Activated T-cell treated with anti-CD3 and anti-CD28 coated beads, Interleukin-2, amount 50 U/mL, for 24 hours (primary cell): ENCODE measurements at regions not wholly inside any gene's neighbourhood (a gene's known extent, or its start where the extent isn't known, plus 50 kb on each side); places are given as distances from the start of the nearest gene placed in this dataset.
"Not testable (repeated sequence)": the region's sequence is repeated elsewhere in the genome, so short reads cannot be mapped to it uniquely, and the experiment has no call there.

Experiments used
- DNase-seq: peaks from one replicate; pipeline ENCODE4 v3.0.0-alpha.2; 2020
- H3K27ac Mint-ChIP-seq: 2 replicates; pipeline ENCODE4 v1.8.0; 2020; ENCODE audit warnings: mild to moderate bottlenecking, mixed read lengths
- H3K27me3 Mint-ChIP-seq: 2 replicates; pipeline ENCODE4 v1.8.0; 2020; ENCODE audit warnings: mixed read lengths
- H3K36me3 Mint-ChIP-seq: 2 replicates; pipeline ENCODE4 v1.8.0; 2020; ENCODE audit warnings: low read depth, mixed read lengths
- H3K4me1 Mint-ChIP-seq: 2 replicates; pipeline ENCODE4 v1.8.0; 2020; ENCODE audit warnings: low read depth, mixed read lengths
- H3K4me3 Mint-ChIP-seq: 2 replicates; pipeline ENCODE4 v1.8.0; 2020; ENCODE audit warnings: mild to moderate bottlenecking, moderate library complexity, mixed read lengths
- H3K9me3 Mint-ChIP-seq: 2 replicates; pipeline ENCODE4 v1.8.0; 2020; ENCODE audit warnings: mixed read lengths

DNA sequence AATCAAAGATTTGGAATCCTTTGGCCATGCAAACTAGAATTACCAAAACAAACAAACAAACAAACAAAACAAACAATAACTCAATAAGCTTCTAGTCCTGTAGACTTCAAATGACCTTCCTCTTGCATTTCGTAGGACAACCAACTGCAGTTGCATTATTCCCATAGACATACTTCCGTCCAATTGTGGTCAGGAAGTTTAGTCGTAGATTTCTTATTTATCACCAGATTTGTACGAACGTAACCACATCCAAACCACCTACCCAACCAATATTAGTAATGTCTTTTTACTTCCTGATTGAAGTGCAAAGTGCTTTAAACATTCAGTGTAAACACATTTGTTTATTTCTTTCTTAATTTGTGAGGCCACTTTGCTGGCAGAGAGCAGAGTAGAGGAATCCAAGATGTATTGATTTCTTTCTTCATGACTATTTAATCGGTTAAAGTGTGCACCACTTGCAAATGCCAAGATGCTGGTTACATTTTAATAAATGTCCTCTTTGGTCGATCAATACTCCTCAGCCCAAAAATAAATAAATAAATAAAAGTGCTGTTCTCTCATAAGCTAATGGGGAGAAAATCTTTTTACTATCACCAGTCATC is 1745.6 kb upstream of the CELF4 start:
- Mint-ChIP-seq H3K27me3 (no peaks in the 10 kb centered on the region), H3K9me3 (peaks cover 18% of the 10 kb centered on the region), H3K27ac (no peak overlapping the region), H3K36me3 (no peaks in the 10 kb centered on the region), H3K4me3 (no peak overlapping the region), H3K4me1 (no peaks in the 10 kb centered on the region)
- DNase-seq, result no peak

DNA sequence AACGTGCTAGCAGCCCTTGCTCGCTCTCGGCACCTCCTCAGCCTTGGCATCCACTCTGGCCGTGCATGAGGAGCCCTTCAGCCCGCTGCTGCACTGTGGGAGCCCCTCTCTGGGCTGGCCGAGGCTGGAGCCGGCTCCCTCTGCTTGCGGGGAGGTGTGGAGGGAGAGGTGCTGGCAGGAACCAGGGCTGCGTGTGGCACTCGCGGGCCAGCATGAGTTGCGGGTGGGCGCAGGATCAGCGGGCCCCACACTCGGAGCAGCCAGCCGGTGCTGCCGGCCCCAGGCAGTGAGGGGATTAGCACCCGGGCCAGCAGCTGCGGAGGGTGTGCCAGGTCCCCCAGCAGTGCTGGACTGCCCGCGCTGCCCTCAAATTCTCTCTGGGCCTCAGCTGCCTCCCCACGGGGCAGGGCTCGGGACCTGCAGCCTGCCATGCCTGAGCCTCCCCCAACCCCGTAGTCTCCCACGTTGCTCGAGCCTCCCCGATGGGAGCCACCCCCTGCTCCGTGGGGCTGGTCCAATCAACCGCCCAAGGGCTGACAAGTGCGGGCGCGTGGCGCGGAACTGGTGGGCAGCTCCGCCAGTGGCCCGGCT is 1743.4 kb upstream of the CELF4 start:
- DNase-seq, H3K27me3 Mint-ChIP-seq, H3K27ac Mint-ChIP-seq, H3K4me3 Mint-ChIP-seq, H3K36me3 Mint-ChIP-seq, H3K4me1 Mint-ChIP-seq: not testable (repeated sequence)
- H3K9me3 Mint-ChIP-seq, result peaks cover 16% of the 10 kb centered on the region

DNA sequence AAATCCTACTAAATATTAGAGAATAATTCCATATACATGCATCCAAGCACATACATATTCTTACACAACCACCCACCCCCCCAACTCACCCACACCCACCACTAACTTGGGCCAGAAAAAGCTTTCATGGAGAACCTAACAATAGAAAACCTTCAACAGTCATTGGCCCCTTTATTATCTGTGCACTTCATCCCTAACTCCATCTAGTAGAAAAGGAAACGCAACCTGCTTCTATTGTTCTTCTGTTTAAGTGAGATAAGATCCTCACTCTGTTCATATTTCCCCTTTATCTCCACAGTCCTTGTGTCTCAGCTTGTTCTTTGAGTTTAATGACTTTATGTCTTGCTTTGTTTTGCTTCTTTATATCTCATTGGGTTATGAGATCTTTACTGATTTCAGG is 1740.2 kb upstream of the CELF4 start:
- no peak for DNase-seq
- peaks cover 12% of the 10 kb centered on the region for H3K9me3 Mint-ChIP-seq
- H3K36me3 Mint-ChIP-seq, result no peaks in the 10 kb centered on the region
- no peak overlapping the region for H3K4me3 Mint-ChIP-seq
- no peak overlapping the region for H3K27ac Mint-ChIP-seq
- H3K4me1 Mint-ChIP-seq, result no peaks in the 10 kb centered on the region
- H3K27me3 Mint-ChIP-seq, result no peaks in the 10 kb centered on the region

DNA sequence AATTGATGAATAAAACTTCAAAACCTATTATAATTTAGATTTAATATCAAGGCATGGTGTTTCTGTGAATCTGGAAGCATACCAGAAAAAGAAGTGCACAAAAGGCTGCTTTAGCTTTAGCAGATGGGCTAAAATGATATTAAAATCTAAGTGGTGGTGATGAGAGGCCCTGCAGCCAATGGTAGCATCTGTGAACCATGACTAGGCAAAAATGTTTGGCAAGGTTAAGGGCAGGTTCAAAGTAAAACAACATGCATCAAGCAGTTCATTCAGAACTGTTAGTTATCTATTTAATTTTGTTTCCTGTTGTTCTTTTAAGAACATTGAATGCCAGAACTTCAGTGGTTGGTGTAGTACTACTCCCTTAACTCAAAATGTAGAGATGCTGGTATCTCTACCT is 1736.9 kb upstream of the CELF4 start:
- no peaks in the 10 kb centered on the region for H3K27me3 Mint-ChIP-seq
- no peaks in the 10 kb centered on the region for H3K4me1 Mint-ChIP-seq
- peaks cover 8% of the 10 kb centered on the region for H3K9me3 Mint-ChIP-seq
- no peak overlapping the region for H3K4me3 Mint-ChIP-seq
- H3K36me3 Mint-ChIP-seq, result no peaks in the 10 kb centered on the region
- no peak for DNase-seq
- no peak overlapping the region for H3K27ac Mint-ChIP-seq

DNA sequence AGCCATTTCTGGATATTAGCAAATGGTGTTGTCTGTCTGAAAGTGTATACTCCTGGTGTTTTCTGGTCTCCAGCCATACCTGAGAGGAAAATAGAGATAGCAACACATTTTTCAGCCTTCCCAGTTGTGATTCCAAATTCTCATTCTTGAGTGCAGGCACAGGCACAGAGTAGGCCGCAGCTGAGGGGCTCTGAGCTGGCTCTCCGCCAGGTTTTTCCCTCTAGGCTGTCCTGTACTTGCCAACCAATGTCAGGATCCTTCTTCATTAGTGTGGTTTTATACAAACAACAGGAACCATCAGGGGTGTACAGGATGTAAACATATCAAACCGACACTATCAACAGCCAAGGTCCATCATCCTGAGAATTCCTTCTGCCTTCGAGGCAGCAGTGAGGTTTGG is 1733.6 kb upstream of the CELF4 start:
- H3K4me3 Mint-ChIP-seq, result no peak overlapping the region
- no peaks in the 10 kb centered on the region for H3K27me3 Mint-ChIP-seq
- H3K4me1 Mint-ChIP-seq, result no peaks in the 10 kb centered on the region
- H3K36me3 Mint-ChIP-seq, result no peaks in the 10 kb centered on the region
- no peak for DNase-seq
- peaks cover 10% of the 10 kb centered on the region for H3K9me3 Mint-ChIP-seq
- H3K27ac Mint-ChIP-seq, result no peak overlapping the region

DNA sequence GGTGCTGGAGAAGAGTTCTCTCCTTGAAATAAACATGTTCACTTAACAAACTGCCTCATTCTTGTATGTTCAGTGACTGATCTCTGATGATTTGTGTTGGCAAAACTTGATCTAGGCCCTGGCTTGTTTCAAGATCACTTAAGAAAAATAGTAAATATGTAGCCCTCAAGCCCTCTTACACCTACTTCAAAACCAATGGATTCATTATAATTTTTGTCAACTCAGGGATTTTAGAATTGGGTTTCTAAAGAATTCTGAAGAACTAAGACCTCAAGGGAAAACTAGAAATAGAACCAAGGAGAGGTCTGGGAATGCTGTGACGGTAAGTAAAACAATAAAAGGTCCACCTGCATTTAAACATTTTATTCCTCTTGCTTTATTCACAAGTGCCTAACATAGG is 1731.6 kb upstream of the CELF4 start:
- no peaks in the 10 kb centered on the region for H3K27me3 Mint-ChIP-seq
- no peak for DNase-seq
- H3K36me3 Mint-ChIP-seq, result no peaks in the 10 kb centered on the region
- no peak overlapping the region for H3K27ac Mint-ChIP-seq
- H3K4me3 Mint-ChIP-seq, result no peak overlapping the region
- H3K9me3 Mint-ChIP-seq, result peaks cover 8% of the 10 kb centered on the region
- no peaks in the 10 kb centered on the region for H3K4me1 Mint-ChIP-seq

DNA sequence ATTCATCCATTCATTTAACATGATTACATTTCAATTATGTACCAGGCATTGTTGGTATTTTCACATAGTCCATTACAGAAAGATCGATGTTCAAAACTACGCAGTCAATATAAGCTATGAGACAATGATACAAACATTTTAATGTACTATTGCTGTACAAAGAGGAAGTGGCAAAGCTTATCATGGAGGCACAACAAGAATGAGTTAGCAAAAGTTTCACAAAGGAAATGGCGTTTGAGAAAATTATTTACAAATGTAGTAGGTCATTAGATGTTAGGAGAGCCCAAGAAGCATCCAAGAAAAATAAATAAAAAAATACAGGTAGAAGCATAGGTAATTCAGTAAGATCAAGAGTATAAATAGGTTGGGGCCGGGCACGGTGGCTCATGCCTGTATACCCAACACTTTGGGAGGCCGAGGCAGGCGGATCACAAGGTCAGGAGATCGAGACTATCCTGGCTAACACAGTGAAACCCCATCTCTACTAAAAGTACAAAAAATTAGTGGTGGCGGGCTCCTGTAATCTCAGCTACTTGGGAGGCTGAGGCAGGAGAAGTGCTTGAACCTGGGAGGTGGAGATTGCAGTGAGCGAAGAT is 1730.8 kb upstream of the CELF4 start:
- H3K27me3 Mint-ChIP-seq, result no peaks in the 10 kb centered on the region
- no peak for DNase-seq
- no peaks in the 10 kb centered on the region for H3K4me1 Mint-ChIP-seq
- no peaks in the 10 kb centered on the region for H3K36me3 Mint-ChIP-seq
- H3K4me3 Mint-ChIP-seq, result no peak overlapping the region
- no peak overlapping the region for H3K27ac Mint-ChIP-seq
- H3K9me3 Mint-ChIP-seq, result peaks cover 8% of the 10 kb centered on the region

DNA sequence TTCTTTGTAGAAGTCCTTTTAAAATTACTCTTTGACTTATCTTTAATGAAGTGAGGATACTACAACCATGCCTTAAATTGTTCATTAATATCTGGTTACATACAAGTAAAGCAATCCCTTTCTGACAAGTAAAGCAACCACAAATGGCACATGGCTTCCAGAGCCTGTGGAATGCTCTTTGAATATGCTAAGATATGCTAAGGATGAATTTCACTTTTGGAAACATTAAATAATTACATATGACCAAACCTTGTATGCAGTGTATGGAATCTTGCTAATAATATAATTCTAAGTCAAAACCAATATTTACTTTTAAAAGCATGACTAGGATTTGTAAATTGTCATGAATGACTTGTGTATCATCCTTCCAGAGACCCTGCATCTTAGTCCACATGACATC is 1711.2 kb upstream of the CELF4 start:
- H3K4me3 Mint-ChIP-seq, result no peak overlapping the region
- H3K27me3 Mint-ChIP-seq, result no peaks in the 10 kb centered on the region
- peaks cover 8% of the 10 kb centered on the region for H3K9me3 Mint-ChIP-seq
- DNase-seq, result no peak
- H3K36me3 Mint-ChIP-seq, result no peaks in the 10 kb centered on the region
- H3K27ac Mint-ChIP-seq, result no peak overlapping the region
- no peaks in the 10 kb centered on the region for H3K4me1 Mint-ChIP-seq

DNA sequence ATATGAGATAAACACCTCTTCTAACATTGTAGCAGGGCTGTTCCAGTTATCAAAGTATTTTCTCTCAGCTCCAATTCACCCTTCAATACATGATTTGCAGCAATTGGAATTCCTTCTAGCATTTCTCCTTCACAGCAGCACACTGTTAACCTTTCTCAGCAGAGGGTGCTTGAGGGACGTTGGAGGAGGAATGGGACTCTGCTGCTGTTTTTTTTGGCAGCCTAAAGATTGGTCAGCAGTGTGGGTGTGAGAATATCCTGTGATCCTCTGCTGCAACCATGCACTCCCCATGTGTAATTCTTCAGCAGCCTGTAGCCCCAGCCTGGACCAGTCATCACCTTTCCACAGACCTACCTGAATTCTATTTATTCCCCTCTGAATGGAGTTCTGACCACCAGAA is 1708.9 kb upstream of the CELF4 start:
- Mint-ChIP-seq H3K36me3 (no peaks in the 10 kb centered on the region), H3K27me3 (no peaks in the 10 kb centered on the region), H3K4me1 (no peaks in the 10 kb centered on the region), H3K27ac (no peak overlapping the region), H3K4me3 (no peak overlapping the region), H3K9me3 (peaks cover 14% of the 10 kb centered on the region)
- DNase-seq, result no peak

DNA sequence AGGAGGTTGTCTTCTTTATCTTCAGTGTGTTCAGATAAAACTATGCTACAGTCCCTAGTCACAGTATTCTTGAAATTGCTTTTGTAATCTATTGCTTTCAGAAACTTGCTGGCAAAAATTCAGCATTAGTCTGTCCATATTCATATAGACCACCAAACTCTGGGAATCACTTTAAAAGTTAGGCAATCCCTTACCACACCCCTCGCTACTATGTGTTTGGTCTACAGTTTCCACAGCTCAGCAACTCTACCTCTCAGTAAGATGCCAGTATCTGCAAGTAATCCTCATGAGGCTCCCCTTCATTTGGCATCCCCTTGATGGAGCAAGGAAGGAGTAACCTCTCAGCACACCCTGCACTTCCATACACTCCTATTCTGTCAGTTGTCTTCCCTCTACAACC is 1706.6 kb upstream of the CELF4 start:
- H3K9me3 Mint-ChIP-seq, result peaks cover 14% of the 10 kb centered on the region
- H3K27me3 Mint-ChIP-seq, result no peaks in the 10 kb centered on the region
- DNase-seq, result no peak
- no peak overlapping the region for H3K4me3 Mint-ChIP-seq
- no peak overlapping the region for H3K27ac Mint-ChIP-seq
- H3K36me3 Mint-ChIP-seq, result no peaks in the 10 kb centered on the region
- no peaks in the 10 kb centered on the region for H3K4me1 Mint-ChIP-seq

DNA sequence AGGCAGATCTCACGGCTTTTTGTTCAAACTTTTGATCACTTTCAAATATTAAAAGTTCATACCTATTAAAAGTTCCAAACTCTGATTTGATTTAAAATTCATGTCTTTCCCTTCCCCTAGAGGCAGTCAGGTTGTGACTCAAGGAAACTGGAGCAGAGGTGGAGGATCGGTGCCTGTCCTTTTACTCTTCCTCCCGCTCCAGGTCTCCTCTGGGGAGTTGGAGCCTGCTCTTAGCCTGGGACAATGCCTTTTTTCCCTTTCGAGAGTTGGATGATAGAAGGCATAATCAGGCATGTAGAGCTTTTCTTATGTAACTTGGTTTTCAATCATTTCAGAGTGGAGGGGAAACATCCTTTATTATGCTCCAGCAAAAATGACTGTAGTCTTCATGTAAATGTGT is 1706.1 kb upstream of the CELF4 start:
- peaks cover 16% of the 10 kb centered on the region for H3K9me3 Mint-ChIP-seq
- DNase-seq, result no peak
- H3K36me3 Mint-ChIP-seq, result no peaks in the 10 kb centered on the region
- H3K4me3 Mint-ChIP-seq, result no peak overlapping the region
- H3K27me3 Mint-ChIP-seq, result no peaks in the 10 kb centered on the region
- H3K27ac Mint-ChIP-seq, result no peak overlapping the region
- no peaks in the 10 kb centered on the region for H3K4me1 Mint-ChIP-seq

DNA sequence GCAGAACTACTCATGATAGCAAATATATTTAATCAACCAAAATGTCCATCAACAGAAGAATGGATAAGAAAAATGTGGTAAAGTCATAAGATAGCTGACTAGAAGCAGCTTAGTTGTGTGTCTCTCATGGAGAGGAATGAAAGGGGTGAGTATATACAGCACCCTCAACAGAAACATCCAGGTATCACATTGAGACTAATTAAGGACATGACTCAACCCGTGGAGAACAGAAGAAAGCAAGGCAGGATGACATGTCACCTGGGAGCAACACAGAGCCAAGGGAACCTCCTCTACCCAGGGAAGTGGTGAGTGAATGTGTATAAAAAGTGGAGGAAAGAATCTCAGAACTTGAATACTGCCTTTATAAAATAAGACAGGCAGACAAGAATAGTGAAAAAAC is 1695.0 kb upstream of the CELF4 start:
- Mint-ChIP-seq H3K27me3 (no peaks in the 10 kb centered on the region), H3K4me3 (no peak overlapping the region), H3K4me1 (no peaks in the 10 kb centered on the region), H3K27ac (no peak overlapping the region), H3K9me3 (peaks cover 15% of the 10 kb centered on the region), H3K36me3 (no peaks in the 10 kb centered on the region)
- DNase-seq, result no peak

DNA sequence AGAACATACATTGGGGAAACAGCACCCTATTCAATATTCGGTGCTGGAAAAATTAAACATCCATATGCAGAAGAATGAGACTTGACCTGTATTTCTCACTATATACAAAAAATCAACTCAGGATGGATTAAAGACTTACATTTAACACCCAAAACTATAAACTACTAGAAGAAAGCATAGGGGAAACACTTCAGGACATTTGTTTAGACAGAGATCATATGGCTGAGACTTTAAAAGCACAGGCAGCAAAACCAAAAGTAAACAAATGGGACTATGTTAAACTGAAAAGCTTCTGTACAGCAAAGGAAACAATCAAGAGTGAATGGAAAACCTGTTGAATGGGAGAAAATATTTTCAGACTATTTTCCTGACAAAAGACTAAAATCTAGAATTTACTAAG is 1694.1 kb upstream of the CELF4 start:
- Mint-ChIP-seq H3K4me1 (no peaks in the 10 kb centered on the region), H3K9me3 (peaks cover 13% of the 10 kb centered on the region), H3K36me3 (no peaks in the 10 kb centered on the region), H3K4me3 (no peak overlapping the region), H3K27me3 (no peaks in the 10 kb centered on the region), H3K27ac (no peak overlapping the region)
- DNase-seq, result no peak

DNA sequence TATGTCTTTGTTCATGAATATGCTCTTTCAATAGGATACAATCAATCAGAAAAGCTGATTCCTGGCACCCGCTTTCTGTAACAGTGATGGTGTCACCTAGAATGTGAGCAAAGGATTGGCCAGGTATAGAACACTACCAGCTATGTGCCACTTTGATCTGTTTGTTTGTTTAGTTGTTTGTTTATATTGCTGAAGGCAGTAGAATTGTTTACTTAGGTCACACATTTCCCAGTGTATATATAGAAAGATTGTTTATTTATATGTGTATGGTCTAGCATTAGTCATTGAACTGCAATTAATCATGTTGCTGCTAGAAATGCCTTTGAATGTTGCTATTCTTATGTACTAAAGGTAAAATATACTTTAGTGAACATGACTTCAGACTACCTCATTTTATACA is 1678.6 kb upstream of the CELF4 start:
- no peak for DNase-seq
- Mint-ChIP-seq H3K9me3 (peaks cover 8% of the 10 kb centered on the region), H3K4me1 (no peaks in the 10 kb centered on the region), H3K27me3 (no peaks in the 10 kb centered on the region), H3K36me3 (no peaks in the 10 kb centered on the region), H3K27ac (no peak overlapping the region), H3K4me3 (no peak overlapping the region)

DNA sequence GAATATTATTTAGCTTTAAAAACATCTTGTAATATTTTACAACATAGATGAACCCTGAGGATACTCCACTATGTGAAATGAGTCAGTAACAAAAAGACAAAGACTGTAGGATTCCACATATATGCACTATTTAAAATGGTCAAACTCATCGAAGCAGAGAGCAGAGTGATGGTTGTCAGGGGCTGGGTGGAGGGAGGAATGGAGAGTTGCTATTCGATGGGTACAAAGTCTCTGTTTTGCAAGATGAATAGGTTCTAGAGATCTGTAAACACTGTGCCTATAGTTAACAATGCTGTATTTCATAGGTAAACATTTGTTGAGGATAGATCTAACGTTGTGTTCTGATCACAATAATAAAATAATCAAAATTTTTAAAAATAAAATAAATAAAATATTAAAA is 1675.9 kb upstream of the CELF4 start:
- no peaks in the 10 kb centered on the region for H3K36me3 Mint-ChIP-seq
- no peaks in the 10 kb centered on the region for H3K27me3 Mint-ChIP-seq
- H3K27ac Mint-ChIP-seq, result no peak overlapping the region
- H3K9me3 Mint-ChIP-seq, result peaks cover 18% of the 10 kb centered on the region
- DNase-seq, result no peak
- H3K4me3 Mint-ChIP-seq, result no peak overlapping the region
- H3K4me1 Mint-ChIP-seq, result no peaks in the 10 kb centered on the region
